GM11168 (cell line): ENCODE measurements at regions not wholly inside any gene's neighbourhood (a gene's known extent, or its start where the extent isn't known, plus 50 kb on each side); places are given as distances from the start of the nearest gene placed in this dataset.
"Not testable (repeated sequence)": the region's sequence is repeated elsewhere in the genome, so short reads cannot be mapped to it uniquely, and the experiment has no call there.

Experiments
- in situ Hi-C: fragments of 300-500 bp; cut with MboI; formaldehyde crosslinking; loops from one replicate; pipeline ENCODE4 v1.12.0; 2022; ENCODE audit warnings: low sequenced_read_pairs; ENCODE audit not compliant: unreplicated experiment

GRCh38 chr13:74241343-74241742 lies 107.1 kb upstream of the KLF12 start:
- in situ Hi-C loops = not testable (repeated sequence)

DNA sequence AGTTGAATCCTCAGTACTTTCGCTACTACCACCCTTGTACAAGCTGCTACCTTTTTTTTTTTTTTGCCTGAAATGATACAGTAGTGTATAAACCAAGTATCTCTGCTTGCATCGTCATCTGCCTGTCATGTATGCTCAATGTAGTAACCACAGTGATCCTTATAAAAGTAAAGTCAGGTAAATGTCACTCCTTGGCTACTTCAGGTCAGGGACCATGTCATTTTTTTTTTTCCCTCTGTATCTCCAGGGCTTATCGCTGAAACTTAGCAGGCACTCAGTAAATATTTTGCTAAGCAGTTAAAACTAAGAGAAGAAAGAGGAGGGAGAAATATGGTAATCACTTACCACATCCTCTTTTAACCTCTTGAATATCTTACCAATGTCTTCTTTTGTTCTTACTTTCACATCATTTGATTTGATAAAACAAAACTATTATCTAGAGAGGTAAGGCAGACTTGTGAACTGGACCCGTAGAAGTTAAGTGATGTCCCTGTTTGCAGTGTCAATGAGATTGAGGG lies 96.8 kb upstream of the KLF12 start:
- in situ Hi-C loops = no loop called here

GRCh38 chr13:74229242-74229641 lies 95.0 kb upstream of the KLF12 start:
- in situ Hi-C loops = no loop called here

DNA sequence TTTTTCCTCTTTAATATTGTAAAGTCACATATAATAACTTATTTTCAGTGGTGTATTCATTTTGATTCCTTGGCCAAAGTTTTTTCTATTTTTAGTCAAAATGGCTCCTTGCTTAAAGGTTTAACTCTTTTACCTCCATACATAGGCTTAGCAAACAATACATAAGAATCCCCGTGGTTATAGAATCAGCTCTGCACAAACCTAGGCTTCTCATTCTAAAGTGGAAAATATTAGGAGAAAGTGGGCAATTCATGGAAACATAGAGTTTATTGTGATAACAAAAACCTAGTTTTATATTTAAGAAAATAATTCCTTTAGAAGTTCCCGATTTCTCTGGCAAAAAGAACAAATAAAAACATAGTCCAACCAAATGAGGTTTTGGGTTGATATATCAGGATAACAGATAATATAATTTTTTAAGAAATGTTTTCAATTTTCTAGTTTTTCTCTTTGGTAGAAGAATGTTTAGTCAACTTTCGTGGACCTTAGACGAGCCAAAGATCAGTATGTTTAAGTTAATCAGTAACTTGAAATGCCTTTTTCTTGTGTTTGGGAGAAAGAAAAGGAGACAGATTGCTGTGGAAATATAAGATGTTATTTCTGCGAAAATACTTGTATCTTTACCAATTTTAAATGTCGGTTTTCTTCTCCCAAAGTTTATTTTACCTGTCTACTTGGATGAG lies 93.4 kb upstream of the KLF12 start:
- in situ Hi-C loops = no loop called here

DNA sequence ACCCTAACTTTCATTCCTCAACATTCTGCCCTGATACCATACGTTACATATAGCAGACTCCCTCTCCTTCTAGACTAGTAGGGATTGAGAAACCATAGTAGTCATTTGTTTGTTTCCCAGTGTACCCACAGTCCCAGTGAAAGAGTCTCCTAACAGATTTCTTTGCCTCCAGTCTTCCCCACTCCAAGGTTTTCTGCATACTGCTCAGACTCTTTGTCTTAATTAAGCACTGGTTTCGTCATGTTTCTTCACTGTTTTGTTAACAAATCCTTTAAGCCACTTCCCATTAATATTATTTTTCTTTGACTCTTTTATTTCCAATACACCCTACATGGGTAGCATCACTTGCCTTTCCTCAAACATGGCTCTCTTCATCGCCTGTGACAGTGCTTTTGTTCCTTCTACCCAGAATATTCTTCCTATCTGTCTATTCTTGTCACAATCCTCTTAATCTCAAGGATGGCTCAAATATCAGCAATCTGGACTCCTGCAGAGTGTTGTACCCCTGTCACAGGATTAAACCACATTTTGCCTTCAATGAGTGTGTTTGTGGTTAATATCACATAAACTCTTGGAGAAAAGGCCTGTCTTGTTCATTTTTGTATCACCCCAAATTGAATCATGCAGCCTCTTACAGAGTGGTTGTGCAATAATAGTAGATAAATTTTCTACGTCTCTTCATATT lies 92.7 kb upstream of the KLF12 start:
- in situ Hi-C loops = no loop called here

- in situ Hi-C loops = no loop called here
These were observed 87.5 kb upstream of the KLF12 start for GRCh38 chr13:74221752-74222151.

- in situ Hi-C loops = no loop called here
These were observed 85.4 kb upstream of the KLF12 start for GRCh38 chr13:74219566-74219965.

DNA sequence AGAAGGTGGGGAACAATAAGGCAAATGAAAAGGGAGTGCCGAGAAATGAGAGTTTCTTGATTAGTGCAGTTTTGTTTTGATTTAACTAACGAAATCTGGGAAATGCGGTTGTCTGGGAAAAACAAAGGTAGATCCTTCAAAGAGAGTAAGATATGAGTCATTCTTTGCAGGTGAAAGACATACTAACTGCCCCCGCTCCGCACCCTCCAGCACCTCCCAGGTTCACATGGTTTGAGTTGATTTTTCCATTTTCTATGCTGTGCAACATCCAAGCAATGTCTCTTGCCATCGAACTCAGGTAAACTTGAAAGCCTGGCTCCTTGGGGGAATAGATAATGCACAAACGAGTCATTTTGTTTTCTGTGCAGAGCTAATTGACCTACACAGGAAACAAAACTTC lies 84.1 kb upstream of the KLF12 start:
- in situ Hi-C loops = no loop called here

DNA sequence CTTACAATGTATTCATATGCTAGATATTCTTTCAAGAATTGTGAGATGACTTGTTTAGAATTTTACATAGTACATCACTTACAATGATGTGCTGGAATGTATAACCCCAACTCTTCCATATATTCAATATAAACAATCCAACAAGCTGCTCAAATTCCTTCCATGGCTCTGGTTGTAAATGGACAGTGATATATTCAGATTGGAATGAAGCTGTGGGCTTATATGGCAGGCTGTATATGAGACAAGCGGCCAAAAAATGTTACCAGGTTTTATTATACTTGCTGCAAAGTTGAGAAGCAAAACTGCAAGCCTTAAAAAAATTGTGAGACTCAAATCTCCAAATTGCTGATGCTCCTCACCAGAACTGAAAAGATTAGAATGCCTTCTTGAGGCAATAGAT lies 83.6 kb upstream of the KLF12 start:
- in situ Hi-C loops = no loop called here

GRCh38 chr13:74215420-74215819 lies 81.2 kb upstream of the KLF12 start:
- in situ Hi-C loops = no loop called here

GRCh38 chr13:74214321-74214720 lies 80.1 kb upstream of the KLF12 start:
- in situ Hi-C loops = no loop called here

GRCh38 chr13:74210693-74211393 lies 76.6 kb upstream of the KLF12 start:
- in situ Hi-C loops = no loop called here

- in situ Hi-C loops = no loop called here
These were observed 72.7 kb upstream of the KLF12 start for GRCh38 chr13:74206855-74207254.

DNA sequence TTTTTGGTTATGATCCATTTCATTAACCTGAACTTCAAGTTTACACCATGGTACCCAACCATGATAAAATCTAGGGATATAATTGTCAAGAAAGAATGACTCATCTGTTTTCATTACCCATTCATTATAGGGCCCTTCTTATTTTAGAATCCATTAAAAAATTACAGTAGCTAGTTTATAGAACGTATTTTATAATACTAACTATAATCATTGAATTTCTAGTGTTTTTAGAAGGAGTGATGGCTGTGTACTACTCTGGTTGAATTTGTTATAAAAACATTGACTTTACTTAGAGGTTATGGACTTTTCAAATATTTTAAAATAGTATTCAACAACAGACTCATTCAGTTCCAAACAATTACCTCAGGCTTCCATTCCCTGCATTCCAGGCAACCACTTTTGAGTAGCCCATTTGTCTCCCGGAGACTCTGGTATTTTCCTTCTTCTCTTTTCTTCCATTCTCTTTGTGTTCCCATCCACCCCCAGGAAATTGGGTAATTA lies 71.9 kb upstream of the KLF12 start:
- in situ Hi-C loops = no loop called here

DNA sequence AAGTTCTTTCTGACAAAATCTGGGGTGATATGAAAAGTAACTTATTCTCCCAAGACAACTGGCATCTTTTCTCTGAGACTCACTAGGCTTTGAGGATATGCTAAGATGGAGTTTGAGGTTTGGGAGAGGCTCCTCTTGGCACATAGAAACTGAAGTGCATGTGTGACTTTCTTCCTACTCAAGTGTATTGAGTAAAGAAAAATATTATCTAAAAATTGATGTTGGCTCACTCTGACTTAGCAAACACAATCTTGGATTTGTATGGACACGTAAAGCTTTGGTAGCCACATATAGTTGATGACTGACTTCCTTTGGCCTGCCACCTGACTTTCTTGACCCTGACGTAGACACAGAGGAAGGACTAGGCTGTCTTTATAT lies 71.1 kb upstream of the KLF12 start:
- in situ Hi-C loops = no loop called here

GRCh38 chr13:74204602-74205312 lies 70.6 kb upstream of the KLF12 start:
- in situ Hi-C loops = no loop called here

DNA sequence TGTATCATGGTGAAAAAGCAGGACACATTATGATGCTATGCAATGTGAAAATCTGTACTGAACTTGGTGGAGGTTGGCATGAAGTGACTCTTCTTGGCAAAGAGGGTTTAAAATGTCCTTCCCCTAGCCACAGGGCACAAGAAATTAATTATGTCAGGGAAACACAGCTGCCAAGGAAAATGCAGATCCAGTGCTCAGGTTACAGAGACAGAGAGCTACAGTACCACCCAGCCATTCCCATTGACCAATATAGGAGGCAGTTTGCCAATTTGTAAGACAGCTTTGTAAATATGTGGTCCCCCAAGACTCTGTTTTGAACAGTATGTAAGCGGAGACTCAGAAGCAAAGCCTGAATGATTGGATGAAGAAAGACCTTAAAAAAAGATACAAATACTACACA lies 69.4 kb upstream of the KLF12 start:
- in situ Hi-C loops = no loop called here

GRCh38 chr13:74202129-74202813 lies 68.1 kb upstream of the KLF12 start:
- in situ Hi-C loops = no loop called here

GRCh38 chr13:74201530-74201929 lies 67.3 kb upstream of the KLF12 start:
- in situ Hi-C loops = no loop called here

DNA sequence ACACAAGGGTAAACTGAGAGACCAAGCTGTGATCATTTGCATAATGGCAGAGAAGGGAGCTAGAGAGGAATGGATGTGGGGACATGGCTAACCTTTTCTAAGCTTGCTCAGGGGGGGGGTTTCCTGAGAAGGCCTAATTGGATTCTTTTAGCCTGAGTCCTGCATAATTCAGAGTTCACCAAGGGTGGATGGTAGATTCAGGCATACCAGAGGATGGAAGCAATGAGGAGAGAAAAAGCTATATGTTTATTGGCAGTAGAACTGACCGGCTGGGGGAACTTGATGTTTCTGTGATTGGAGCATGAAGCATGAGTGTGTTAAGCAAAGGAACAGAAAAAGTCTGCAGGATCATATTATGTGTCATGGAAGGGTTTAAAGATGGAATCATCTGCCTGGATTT lies 65.9 kb upstream of the KLF12 start:
- in situ Hi-C loops = no loop called here
